IMR-90 (cell line): ENCODE measurements at regions not wholly inside any gene's neighbourhood (a gene's known extent, or its start where the extent isn't known, plus 50 kb on each side); places are given as distances from the start of the nearest gene placed in this dataset.

Source experiments
- CEBPB ChIP-seq: IDR thresholded peaks from 2 replicates; pipeline ENCODE4 v1.6.1; 2012; ENCODE audit warnings: low read depth, low read length, improper control_type of control experiment
- CHD1 ChIP-seq: IDR thresholded peaks from 2 replicates; pipeline ENCODE4 v1.6.1; 2012; ENCODE audit warnings: low read depth, low read length, improper control_type of control experiment
- CTCF ChIP-seq: conservative IDR thresholded peaks from 2 replicates; pipeline ENCODE4 v1.5.1; 2012; ENCODE audit warnings: mild to moderate bottlenecking, low read depth, low read length, improper control_type of control experiment
- MAFK ChIP-seq: IDR thresholded peaks from 2 replicates; pipeline ENCODE4 v1.6.1; 2012; ENCODE audit warnings: low read depth, low read length, improper control_type of control experiment
- POLR2A ChIP-seq: IDR thresholded peaks from 2 replicates; pipeline ENCODE4 v1.6.1; 2012; ENCODE audit warnings: mild to moderate bottlenecking, low read depth, low read length
- RAD21 ChIP-seq: IDR thresholded peaks from 2 replicates; pipeline ENCODE4 v1.6.1; 2012; ENCODE audit warnings: low read length, improper control_type of control experiment
- RCOR1 ChIP-seq: IDR thresholded peaks from 2 replicates; pipeline ENCODE4 v1.6.1; 2012; ENCODE audit warnings: mild to moderate bottlenecking, low read length, improper control_type of control experiment; ENCODE audit not compliant: insufficient replicate concordance
- RFX5 ChIP-seq: IDR thresholded peaks from 2 replicates; pipeline ENCODE4 v1.8.0; 2012; ENCODE audit warnings: low read depth, mild to moderate bottlenecking, low read length, moderate library complexity
- SMC3 ChIP-seq: fragments of 150-350 bp; IDR thresholded peaks from 2 replicates; pipeline ENCODE4 v1.6.1; 2016; ENCODE audit warnings: low read depth, mild to moderate bottlenecking, antibody characterized with exemption, low read length, moderate library complexity
- USF2 ChIP-seq: fragments of 150-350 bp; IDR thresholded peaks from 2 replicates; pipeline ENCODE4 v1.6.1; 2017; ENCODE audit warnings: mild to moderate bottlenecking, antibody characterized with exemption, low read length, low read depth

DNA sequence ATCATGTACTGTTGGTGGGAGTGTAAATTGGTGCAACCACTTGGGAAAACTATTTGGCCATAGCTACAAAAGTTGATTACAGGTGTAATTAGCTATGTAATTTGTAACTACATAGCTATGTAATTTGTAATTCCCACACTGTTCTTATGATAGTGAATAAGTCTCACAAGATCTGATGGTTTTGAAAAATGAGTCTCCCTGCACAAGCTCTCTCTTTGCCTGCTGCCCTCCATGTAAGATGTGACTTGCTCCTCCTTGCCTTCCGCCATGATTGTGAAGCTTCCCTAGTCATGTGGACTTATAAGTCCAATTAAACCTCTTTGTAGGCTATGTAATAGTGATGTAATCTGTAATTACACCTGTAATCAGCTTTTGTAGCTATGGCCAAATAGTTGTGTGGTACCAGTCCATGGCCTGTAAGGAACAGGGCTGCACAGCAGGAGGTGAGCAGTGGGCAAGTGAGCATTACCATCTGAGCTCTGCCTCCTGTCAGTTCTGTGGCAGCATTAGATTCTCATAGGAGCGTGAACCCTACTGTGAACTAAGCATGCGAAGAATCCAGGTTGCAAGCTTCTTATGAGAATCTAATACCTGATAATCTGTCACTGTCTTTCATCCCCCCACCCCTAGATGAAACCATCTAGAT lies 133.7 kb upstream of the COPS8 start:
- TF ChIP-seq CTCF (no peak), CHD1 (no peak), RAD21 (no peak), USF2 (no peak), SMC3 (no peak), POLR2A (no peak), RFX5 (no peak), CEBPB (no peak), MAFK (no peak), RCOR1 (no peak)
